ENCODE measurements at regions not wholly inside any gene's neighbourhood (a gene's known extent, or its start where the extent isn't known, plus 50 kb on each side); places are given as distances from the start of the nearest gene placed in this dataset.
"Not testable (repeated sequence)": the region's sequence is repeated elsewhere in the genome, so short reads cannot be mapped to it uniquely, and the experiment has no call there.

DNA sequence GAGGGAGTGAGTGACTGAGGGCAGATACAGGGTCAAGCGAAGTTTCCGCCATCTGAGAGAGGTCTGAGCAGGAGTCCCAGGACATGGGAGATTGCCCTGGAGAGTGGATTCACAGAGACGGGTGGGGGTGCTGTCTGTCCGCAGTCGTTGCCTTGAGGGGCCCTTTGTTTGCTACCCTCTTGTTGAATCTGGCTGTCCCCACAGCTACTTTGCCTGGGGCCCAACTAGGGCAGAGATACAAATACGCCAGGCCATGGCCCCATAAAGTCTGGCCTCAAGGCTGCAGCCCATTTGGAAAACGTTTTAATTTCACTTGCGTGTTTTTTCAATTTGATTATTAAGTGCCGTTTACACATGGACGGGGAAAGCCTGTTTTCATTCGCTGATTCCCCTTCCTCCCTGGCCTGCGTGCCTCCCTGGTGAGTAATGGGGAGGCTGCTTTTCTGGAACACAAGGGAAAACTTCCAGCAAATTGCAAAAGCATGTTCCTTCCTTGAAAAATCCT, 134.4 kb downstream of the SMIM20 start:
- no peak for FAIRE-seq

DNA sequence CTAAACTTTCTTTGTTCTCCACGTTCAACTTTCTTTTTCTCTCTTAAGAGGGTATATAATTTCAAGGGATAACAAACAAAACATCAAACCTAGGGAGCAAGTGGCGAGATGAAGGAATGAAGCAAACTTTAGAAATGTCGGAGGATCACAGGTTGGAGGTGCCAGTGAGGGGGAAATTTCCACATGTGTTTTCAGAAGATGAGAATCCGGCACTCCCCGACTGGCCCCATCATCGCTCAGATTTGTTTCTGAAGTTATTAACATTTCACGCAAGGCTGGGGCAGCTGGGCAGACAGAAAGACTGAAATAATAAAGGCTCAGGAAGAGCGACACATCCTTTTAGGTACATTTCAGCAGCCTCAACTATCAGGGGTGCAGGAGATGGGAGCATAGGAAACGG, 134.9 kb downstream of the SMIM20 start:
- no peak for FAIRE-seq

DNA sequence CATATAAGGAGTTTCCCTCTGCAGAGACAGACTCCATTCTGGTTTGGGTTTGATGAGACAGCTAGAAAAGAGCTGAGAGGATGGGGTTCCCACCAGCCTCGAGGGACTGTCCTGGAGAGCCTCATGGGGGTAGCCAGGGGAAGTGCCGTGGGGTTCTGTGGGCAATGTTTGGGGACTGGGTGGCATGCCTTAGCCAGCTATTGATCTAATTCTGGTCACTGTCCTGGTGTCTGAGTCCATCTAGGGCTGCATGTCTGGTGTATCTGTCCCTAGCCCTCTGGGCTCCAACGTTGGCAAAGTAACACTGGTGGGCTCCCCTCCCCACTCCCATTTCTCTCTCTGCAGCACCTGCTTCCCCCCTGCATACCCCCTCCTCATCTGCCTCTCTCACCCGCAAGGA, 135.4 kb downstream of the SMIM20 start:
- no peak for FAIRE-seq

DNA sequence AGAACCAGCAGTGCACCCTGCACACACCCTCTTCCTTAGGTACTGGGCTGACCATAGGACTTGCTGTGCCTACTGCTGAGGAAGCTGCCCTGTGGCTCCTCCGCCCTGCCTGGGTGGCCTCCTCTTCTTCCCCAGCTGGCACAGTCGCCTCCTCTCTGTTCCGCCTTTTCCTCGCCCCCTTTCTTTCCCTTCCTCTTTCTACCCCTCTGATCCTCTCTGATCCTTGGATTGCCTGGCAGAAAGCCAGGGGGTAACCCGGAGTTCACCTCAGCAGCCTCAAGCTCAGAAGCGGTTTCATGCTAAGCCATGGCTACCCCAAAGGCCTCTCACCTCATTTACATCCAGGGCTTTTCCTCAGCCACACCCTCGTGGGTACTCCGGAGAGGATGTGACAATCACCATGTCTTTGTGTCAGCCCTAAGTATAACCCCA, 136.2 kb downstream of the SMIM20 start:
- FAIRE-seq = no peak

DNA sequence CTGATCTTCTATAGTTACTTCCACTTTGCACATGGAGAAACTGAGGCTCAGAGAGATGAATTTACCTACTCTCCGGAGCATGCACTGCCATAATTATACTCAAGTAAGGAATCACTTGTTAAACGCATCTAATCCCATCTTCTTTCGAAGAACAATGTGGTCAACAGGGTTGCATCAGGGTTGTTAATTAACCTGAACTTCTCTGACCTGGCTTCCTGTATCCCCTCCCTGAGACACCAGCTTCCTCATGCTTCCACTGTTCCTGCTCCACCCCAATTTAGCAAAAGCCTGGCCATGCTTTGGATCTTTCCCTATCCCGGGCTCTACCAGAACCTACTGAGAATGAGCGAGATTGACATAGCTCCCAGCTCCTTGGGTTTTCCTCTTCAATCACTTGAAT, 136.7 kb downstream of the SMIM20 start:
- FAIRE-seq = no peak

DNA sequence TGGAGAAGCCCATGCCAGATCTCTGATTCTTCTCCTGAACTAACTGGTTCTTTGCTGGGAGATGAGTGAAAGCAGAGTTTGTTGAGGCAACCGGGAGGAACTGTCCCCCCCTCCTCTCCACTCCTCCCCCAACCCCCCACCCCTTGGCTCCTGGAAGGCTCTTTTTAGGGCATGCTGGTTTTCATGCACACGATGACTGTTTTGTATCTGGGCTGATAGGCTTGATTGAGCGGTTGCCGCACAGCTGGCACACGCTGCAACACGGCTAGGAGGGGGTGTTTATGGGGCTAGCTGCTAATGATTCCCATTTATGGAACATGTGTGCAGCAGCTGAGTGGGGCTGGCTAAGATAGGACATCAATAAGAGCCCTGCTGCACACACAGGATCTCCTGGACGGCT, 137.2 kb downstream of the SMIM20 start:
- no peak for FAIRE-seq

DNA sequence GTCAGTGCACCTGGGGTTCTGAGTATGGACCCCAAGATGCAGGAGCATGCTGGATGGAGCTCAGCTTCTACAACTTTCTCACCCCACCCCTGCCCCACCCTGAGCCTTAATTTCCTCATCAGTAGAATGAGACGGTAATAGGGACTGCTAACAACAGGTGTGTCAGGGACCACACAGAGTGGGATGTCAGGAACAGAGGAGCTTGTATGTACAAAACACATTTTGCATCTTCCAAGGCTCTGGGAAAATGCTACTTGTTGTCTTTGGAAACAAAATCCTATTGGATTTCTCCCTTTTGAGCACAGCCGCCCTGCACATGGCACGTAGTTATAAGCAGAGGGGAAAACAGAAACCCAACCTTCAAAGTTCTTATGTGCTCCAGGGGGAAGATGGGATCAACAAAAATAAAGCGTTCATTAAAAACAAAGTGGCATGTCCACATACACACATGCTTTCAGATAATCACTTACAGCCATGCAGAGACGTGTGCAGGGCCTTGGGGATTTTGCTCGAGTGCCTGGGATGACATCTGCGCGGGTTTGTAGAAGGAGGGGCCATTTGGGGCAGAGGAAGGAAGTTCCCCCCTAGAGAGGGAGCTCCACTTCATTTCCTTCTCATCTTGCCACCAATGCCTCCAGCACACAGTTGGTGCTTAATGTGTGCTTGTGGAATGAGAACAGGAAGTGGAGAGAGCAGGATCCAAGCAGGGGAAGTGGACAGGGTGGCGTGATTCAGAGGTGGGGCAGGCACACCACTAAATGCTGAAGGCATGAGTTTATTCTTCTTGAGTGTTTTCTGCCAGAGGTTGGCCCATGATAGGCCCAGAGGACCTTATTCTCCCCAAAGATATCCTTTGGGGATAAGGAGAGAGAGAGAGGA, 138.9 kb downstream of the SMIM20 start:
- no peak for FAIRE-seq

DNA sequence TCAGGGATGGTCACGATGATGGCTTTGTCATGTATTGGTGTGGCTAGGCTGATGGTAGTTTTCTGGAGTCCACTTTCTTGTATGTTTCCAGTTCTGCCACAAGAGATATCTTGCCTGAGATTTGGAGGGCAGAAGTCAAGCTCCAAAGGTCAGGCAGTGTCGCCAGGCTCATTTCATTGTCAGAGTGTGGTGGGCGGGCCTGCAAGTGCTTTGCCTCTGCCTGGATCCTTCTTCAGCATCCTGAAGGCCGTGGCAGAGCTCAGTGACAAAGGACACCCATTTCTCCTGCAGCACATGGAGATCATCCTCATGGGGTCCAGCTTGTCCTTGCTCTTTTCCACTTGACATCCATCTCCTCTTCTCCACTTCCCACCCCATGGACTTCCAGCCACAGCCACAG, 139.7 kb downstream of the SMIM20 start:
- no peak for FAIRE-seq

DNA sequence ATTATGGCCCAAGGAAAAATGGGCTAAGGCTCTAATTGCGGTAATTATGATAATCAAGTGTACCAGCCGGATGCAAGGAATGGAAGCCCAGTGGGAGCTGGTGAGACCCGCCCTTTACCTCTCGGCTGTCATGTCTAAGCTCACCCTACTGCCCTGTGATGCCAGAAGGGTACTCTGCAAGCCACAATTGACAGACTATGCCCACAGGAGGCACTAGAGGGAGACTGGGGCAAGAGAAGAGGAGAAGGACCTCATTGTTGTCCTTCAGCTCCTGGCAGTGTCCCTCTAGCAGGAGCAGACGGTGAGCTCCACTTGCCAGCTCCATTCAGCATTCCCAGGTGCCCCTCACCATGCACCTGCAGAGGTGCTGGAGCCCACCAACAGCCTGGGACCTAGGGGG, 141.8 kb downstream of the SMIM20 start:
- no peak for FAIRE-seq

DNA sequence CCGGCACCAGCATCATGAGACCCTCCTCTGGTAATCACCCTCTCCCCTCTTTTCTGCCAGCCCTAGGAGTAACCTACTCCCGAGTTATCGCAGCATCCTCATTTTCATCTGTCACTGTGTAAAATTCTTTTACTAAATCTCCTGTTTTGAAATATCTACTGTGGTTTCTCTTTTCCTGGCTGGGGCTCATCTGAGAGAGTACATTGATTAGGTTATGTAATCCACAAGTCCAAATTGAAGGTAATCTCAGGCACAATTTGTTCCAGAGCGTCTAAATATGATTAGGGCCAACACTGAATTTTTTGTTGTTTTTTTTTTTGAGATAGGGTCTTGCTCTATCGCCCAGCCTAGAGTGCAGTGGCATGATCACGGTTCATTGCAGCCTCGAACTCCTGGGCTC, 142.4 kb downstream of the SMIM20 start:
- FAIRE-seq = no peak

DNA sequence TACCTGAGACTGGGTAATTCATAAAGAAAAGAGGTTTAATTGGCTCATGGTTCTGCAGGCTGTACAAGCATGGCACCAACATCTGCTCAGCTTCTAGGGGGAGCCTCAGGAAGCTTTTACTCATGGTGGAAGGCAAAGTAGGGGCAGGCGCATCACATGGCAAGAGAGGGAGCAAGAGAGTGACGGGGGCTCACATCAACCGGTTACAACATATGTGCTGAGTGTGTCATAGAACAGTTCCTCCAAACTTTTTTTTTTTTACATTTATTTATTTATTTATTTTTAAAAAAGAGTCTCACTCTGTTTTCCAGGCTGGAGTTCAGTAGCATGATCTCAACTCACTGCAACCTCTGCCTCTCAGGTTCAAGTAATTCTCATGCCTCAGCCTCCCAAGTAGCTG, 143.8 kb downstream of the SMIM20 start:
- FAIRE-seq = not testable (repeated sequence)

DNA sequence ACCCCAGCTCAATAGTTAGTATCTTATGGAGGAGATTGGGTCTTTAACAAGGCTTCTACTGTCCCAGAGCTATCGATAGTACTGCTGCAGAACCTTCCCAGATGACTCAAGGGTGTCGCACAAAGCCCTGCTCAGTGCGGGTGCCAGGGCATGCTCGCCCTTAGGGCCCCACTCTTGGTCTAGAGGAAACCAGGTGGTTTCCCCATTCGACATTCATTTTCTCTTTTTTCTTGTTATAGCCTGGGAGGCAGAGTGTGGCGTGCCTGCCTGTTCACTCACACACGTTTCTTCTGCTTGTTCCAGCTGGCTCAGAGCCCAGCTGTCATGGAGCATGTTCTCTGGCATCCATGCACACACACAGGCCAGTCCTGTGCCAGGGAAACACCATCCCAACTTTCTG, 144.5 kb downstream of the SMIM20 start:
- FAIRE-seq = no peak

DNA sequence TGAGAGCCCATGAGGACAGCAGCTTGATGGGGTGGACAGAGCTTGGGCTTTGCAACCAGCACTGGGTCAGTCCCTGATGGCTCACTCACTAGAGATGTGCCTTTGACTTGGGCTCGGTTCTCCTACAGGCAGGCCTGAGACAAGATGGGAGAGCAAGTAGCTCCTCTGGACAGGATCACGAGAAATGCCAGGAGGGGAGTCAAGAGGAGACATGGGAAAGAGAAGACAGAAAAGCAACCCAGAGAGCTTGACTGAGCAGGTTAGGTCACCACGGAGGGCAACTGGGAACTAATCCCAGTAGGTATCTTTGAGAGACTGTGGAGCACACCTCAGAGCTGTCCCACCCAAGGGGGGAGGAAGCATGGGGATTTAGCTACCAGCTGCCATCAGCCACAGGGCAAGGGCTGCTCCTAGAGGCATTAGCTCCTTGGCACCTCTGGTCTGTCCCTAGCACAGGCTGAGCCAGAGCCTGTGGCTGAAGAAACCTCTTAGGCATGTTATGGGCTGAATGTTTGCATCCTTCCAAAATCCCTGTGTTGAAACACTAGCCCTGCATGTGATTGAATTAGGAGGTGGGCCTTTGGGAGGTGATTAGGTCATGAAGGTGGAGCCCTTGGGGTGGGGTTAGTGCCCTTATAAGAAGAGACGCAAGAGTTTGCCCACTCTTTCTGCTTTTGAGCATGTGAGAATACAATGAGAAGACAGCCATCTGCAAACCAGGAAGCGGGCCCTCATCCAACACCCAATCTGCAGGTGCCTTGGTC, 145.6 kb downstream of the SMIM20 start:
- FAIRE-seq = no peak

DNA sequence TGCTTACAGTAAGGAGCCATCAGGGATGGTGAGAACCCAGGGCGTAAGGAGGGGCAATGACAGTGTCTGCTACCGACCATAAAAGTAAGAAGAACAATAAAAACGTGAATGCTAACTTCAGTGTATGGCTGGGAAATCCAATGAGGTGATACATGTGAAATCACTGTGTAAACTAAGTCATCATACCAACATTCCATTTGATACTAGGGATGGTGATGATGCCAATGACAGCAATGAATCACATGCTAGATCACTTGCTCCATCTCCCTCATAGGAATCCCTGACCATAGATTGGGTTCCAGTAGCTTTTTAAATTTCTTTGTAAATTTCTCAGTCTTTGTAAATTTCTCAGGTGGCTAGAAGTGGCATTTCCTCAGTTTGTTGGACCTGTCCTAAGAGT, 146.3 kb downstream of the SMIM20 start:
- no peak for FAIRE-seq

DNA sequence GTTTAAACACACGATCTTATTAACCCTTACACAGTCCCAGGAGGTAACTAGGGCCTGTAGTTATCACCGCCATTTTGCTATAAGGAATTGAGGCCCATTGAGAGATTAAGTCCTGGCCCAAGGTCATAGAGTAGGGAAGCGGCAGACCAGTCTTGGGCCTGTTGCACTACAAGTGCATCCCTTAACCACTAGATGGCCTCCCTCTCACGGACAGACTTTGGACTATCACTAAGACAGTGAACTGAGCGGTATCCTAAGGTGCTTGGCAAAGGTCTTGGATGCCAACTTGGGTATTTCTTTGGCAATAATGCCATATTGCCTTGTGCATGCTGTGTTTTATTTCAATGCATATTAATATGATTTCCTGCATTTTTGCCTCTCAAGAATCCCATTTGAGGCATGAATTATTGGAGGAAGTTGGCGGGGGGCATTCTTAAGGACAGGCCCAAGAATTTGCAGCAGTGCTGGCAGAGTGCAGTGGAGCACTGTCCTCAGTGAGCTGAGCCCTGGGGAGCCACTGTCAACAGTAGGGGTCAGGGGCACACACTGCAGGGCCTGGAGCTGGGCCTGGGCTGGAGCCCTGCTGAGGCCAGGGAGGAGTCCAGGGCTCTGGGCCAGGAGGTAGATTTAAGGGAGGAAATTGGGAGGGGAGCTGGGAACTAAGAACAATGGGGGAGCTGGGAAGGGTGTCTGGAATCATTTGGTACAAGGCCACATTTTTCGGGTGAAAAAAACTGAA, 147.4 kb downstream of the SMIM20 start:
- no peak for FAIRE-seq

DNA sequence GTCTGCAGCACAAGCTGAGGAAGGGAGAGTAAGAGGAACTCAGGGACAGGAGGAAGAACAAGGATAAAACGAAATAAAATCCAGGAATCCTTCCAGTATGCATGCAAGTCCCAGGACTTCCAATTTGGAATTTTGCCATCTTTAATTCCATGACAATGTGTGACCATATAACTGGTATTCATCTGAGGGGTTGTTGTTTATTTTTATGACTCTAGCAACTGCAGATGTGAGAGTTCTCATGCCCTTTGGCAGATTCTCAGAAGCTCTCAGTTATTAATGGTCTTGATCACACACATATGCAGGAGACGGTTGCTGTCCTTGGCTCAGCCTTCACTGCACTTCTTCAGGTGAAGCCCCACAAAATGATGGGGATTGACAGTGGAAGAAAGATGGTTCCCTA, 148.2 kb downstream of the SMIM20 start:
- FAIRE-seq = no peak

DNA sequence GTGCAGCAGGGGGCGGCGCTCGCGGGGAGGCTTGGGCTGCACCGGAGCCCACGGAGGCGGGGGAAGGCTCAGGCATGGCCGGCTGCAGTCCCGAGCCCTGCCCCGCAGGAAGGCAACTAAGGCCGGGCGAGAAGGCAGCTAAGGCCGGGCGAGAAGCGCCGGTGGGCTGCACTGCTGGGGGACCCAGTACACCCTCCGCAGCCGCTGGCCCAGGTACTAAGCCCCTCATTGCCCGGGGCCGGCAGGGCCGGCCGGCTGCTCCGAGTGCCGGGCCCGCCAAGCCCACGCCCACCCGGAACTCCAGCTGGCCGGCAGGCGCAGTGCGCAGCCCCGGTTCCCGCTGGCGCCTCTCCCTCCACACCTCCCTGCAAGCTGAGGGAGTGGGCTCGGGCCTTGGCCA, 150.0 kb downstream of the SMIM20 start:
- FAIRE-seq = not testable (repeated sequence)

DNA sequence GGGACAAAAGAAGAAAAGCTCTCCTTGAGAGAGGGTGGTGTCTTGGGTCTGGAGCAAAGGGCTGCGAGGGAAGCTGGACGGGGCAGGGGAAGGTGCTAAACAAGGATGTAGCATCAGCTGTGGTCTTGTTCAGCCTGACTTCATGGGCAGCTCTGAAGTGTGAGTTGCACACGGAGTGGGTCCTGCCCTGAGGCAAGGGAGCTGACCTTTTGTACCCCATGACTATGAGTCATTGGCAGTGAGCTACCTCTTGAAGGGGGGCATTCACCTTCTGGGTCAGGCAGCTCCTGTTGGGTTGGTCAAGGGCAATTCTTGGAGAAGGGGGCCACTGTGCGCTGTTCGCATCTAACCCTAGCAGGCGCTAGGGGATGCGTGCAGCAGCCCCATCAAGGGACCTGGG, 151.8 kb downstream of the SMIM20 start:
- FAIRE-seq = no peak

DNA sequence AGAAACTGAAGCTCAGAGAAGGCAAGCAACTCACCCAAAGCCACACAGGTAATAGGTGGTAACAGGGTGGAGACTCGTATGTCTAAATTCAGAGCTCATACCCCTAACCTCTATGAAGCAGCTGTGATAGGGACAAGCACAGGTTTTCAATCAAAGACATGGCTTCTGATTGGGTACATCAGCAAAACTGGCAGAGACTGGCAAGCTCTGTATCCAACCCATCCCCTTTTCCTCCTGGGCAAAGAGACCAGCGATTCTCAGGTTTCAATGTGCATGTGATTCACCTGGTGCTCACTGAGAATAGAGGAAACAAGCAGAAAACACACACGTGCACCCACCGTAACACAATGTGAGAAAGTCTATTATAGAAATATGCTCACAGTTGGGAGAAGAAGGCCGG, 153.0 kb downstream of the SMIM20 start:
- FAIRE-seq = no peak

DNA sequence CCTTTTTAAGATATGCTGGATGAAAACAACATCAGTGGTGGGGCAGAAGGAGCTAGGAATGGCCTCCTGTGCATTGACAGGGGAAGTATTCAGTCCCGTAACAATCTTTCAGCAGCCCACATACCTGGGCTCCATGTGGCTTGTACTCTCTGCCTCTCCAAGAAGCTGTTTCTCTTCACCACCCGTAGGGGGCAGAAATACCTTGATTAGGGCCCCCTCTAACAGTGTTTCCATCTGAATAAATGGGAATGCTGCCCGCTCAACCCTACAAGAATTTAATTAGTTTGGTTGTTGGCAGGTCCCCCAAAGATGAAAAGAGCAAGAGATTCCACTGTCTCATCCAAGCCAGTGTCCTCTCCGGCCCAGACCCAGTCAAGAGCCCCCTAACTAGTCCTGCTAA, 155.2 kb downstream of the SMIM20 start:
- FAIRE-seq = no peak

DNA sequence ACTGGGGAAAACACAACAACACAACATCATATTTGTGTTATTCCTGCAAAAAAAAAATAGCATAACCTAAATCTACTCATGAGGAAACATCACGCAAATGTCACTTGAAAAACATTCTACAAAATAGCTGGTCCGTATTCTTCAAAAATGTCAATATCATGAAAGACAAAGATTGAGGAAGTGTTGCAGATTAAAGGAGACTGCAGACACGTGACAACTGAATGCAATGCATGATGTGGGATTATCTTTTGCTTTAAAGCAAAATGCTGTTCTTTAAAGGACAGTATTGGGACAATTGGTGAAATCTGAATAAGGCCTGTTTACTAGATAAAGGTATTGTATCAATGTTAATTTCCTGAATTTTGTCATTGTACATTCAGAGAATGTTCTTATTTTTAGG, 157.7 kb downstream of the SMIM20 start:
- no peak for FAIRE-seq

DNA sequence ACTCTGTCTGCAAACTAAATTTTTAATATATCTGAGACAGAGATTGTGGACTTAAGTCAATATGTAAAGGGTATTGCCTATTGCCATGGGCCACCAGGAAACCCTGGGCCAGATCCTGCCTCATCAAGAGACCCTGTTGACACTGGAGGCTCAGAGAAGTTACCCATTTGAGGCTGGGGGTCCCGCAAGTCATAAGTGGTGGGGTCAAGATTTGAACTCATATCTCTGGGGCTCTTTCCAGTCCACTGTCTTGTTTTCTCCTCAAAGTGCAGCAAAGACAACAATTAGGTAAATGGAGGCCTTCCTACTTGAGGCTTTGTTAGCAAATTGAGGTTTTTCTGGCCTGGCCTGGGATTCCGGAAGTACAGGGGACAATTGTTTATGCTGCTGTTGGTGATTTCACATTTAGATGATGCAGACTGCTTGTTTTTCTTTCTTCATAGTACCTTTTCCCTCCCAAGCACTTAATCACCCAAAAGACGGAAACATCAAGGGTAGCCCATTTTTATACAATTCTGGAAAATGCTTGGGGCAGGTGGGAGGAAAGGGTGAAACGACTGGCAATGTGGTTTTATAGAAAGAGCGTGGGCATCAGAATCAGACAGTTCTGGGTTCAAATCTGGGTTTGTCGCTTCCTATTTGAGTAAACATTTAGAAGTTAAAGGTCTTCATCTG, 160.0 kb downstream of the SMIM20 start:
- FAIRE-seq = no peak

All from islet of Langerhans (tissue), 1 donor.